ENCODE measurements at regions not wholly inside any gene's neighbourhood (a gene's known extent, or its start where the extent isn't known, plus 50 kb on each side); places are given as distances from the start of the nearest gene placed in this dataset.

DNA sequence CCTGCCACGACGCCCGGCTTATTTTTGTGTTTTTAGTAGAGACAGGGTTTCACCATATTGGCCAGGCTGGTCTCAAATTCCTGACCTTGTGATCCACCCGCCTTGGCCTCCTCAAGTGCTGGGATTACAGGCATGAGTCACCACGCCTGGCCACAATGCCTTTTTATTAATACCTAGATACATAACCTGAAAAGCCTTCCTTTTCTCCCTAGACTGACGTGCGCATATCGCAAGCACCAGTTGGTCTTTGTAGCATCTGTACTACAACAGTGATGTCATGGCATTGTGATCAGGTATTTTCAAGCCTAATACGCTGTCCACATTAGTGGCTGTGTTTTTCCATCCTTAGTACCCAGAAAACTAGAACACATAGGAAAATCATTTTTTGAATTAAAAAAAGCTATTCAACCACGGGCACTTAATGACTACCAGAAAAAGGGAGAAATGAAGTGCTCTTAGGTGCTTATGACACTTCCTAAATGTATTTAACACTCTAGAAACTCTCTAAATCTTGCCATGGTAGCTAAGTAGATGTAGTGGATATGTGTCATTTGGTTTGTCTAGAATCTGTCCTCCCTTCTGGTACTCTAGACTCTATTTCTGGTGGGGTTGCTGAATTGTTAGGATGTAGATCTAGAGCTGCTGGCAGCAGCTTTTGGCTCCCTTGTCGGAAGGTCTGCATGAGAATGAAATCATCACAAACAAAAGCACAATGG lies 707.8 kb downstream of the STIM2 start:
- DNase-seq, result no peak

DNA sequence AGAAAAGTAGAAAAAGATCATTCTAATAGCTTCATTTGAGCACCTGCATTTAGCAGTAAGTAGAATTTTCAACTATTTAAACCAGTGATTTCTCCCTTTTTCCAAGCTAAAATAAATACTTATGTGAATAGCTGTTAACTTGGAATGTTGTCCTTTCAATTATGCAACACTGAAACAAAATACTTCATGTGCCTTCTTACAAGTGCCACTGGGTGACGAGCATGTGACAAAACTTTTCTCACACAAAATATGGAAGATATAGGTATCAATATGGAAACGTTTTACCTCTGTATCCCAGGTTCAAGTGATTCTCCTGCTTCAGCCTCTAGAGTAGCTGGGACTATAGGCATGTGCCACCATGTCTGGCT lies 708.3 kb downstream of the STIM2 start:
- no peak for DNase-seq

DNA sequence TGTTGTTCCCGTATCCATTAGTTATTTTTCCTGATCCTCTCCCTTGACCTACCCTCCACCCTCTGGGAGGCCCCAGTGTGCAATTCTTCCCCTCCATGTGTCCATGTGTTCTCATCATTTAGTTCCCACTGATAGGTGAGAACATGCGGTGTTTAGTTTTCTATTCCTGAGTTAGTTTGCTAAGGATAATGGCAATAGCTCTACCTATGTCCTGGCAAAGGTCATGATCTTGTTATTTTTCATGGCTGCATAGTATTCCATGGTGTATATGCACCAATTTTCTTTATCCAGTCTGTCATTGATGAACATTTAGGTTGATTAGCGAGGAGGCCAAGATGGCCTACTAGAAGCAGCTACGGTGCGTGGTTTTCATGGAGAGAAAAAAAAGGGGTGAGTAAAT lies 714.1 kb downstream of the STIM2 start:
- DNase-seq, result no peak

DNA sequence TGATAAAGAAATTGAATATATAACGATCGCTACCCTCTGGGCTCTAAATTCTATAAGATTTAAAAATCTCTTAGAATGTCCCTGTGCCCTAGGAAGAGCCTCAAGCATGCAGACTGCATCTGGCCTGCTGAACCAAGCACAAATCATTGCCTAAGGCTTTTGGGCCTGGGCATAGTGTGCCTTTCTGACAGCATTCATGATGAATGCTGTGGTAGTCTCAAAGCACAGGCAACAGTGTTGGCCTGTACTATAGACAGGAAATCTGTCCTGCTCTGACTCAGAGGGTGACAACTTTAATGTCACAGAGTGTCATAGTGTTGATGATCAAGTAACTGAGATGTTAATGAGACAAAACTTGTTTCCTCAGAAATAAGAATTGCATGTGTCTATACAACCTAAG lies 717.3 kb downstream of the STIM2 start:
- DNase-seq, result no peak

DNA sequence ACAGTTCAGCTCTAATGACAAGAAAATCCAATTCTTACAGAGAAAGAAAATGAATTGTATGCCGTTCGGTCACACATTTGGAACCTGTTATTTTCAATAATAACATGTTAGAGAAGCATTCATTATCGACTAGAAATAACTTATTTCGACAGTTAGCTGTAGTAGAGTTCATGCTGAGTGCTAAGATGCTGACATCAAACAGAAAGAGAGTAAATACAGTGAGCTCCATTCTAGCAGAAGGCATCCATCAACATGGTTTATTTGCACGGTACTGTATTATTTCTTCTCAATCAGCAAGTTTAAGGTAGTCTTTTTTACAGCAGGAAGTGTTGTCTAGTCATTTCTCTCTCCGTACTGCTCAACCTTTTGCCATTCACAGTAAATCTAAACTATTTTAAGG lies 732.1 kb downstream of the STIM2 start:
- no peak for DNase-seq

DNA sequence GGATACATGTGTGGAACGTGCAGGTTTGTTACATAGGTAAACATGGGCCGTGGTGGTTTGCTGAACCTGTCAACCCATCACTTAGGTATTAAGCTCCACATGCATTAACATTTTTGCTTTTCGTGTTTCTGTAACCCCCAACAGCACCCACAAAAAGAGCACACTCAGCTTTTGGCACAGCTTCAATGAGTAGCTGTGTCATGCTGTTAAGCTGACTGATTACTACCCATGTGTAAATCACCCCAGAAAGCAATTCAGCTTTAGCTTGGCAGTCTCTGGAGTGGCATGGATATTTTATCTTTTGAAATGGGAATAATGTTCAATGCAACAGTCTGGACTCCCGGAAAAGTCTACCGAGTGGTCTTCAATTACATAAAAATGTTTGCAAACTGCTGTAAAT lies 734.3 kb downstream of the STIM2 start:
- DNase-seq, result no peak

DNA sequence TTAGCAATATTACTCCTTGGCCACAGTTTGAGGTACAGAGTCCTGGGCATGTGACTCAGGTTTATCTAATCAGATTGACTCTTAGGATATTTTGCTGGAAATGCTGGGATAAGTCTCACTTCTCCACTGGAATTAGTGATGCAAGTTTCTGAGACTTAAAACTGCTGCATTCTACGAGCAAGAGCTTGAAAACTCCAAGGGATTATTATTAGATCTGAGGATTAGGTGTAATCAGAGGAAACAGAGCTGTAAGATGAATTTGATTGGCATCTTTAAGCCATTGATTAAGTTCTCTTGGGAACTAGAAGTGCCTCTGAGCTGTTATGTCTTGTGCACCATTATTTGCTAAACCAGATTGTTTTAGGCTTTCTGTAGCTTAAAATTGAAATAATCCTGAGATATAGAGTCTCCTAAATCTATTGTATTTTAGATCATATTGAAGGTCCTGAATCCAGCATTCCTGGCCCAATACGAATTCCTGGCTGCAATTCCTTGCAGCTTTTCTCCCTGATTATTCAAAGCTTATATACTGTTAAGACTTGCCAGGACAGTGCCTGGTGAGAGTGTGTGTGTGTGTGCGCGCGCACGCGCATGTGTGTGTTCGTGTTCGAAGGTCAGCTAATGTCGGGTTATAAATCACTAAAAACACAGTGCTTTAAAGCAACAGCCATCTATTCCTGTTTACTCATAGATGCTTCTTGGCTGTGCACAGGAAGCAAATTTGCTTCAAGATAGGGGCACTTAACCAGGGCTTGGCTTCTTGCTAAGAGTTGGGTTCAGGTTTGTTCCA lies 735.1 kb downstream of the STIM2 start:
- DNase-seq, result no peak

DNA sequence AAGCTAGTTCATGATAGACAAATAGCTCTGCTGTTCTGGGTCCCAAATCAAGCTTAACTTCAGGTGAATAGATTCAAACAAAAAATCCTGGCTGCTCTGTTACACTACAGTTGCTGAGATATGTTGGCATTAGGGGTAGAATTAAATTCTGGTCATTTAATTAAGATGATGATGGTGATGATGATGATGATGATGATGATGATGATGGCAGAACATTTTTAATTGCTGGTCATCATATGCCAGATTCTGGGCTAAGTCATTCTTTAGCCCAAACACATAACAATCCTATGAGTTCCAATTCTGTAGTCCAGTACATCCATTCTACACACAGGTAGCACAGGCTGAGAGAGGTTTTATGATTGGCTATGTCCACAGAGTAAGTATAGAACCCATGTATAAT lies 741.5 kb downstream of the STIM2 start:
- DNase-seq, result no peak

DNA sequence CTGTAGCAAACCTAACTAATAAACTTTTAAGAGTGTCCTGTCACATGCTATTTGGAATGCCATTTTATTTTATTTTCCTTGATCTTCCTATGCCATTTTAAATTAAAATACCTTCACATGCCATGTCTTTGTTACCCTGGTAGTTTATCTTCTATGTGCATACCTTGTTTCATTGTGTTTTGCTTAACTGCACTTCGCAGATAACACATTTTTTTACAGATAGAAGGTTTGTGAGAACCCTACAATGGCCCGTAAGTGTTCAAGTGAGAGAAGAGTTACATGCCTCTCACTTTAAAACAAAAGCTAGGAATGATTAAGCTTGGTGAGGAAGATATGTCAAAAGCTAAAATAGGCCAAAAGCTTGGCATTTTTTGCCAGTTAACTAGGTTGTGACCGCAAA lies 744.1 kb downstream of the STIM2 start:
- DNase-seq, result no peak

DNA sequence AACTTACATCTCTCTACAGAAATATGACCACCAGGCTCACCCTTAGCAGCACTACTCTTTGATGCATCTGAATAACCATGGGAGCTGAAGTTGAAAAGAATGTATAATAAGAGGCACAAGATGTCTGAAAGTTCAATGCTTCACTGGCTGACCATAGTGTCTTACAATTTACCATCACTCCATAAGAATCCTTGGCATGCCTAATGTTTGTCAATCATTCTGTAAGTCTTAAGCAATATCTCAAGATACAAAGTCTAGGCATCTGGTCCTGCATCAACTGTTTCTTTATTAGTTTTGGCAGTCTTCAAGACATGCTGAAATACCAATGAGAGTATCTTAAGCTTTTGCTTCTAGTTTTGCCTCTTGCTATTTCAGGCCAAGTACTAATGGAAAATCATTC lies 755.5 kb downstream of the STIM2 start:
- DNase-seq, result no peak

DNA sequence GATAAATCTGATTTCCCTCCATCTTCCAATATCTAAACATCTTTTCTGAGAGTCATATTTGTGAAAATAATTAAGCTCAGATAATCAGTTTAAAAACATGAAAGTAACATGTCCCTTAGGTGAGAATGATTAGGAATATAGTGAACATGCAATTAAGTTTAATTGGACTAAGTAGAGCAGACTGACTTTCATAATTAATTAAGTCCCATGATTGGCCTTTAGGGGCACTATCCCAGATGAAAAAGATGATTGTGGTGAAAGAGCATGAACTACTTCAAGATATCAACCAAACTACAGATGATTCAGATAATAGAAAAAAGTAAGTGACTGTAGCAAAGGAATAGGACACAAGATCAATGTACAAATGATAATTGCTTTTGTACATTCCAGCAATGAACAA lies 758.8 kb downstream of the STIM2 start:
- no peak for DNase-seq

DNA sequence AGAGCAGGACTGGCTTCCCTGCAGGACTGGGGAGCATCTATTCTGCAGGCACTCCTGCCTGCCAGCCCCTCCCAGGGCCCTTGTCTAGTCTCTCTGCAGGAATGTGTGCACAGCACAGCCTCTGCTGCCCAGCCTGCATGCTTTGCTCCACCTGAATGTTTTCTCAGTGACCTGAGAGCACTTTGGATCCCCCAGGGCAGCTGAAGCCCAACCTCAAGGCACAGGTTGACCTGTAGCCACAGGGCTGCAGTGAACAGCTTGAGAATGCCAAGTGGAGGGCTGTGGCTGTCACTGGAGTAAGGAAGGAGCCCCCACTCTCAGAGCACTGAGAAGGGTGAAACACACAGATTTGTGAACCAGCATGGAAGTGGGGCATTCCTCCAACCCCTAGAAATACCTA lies 760.2 kb downstream of the STIM2 start:
- DNase-seq, result no peak

DNA sequence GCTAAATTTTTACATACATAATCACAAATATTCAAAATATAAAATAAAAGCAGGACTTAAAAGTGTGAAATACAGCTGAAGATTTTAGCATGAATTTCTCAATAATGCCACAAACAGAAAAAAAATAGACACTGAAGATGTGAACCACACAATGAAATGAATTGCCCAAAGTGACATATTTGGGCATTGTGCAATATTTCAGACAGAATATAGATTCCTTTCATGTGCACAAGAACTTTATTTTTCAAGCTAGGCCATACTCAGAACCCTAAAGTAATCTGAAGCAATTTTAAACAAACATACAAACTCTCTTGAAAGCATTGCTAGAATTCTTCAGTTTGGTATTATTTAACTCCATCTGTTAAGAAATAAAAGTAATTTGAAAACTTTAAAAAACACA lies 764.1 kb downstream of the STIM2 start:
- no peak for DNase-seq

DNA sequence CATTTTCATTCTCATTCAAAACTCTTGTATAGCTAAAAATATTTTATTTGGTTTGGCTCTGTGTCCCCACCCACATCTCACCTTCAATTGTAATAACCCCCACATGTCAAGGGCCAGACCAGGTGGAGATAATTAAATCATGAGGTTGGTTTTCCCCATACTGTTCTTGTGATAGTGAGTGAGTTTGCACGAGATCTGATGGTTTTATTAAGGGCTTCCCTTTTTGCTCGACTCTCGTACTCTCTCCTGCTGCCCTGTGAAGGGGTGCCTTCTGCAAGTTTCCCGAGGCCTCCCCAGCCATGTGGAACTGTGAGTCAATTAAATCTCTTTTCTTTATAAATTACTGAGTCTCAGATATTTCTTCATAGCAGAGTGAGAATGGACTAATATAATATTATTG lies 768.0 kb downstream of the STIM2 start:
- DNase-seq, result no peak

DNA sequence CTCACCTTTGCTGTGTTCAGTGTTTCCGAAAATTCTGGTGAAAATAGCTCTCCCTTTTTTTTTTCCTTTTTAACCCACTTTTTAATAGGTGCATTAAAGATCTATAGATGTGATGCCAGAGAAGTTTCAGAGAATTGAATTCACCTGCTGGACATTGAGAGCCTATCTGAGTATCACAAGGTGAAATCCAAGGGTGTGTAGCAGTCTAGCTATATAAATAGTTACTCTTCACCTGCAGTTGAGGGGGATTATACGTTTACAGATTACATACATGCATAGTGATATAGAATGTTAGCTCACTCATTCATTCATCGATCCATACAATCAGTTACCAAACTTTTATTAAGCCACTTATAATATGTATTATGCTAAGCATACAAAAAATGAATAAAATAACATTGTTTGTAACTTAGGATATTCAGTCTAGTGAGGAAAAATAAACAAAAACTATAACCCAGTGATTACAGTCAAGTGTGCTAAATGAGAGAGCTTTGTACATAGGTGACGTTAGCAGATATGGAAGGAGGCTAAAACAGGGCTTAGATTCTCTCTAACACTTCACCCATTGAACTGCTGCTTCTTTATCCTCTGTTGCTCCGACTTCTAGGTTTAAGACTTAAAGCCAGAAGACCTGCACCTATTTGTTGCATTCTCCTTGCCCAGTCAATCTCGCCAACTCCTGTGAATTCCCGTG lies 769.0 kb downstream of the STIM2 start:
- no peak for DNase-seq

DNA sequence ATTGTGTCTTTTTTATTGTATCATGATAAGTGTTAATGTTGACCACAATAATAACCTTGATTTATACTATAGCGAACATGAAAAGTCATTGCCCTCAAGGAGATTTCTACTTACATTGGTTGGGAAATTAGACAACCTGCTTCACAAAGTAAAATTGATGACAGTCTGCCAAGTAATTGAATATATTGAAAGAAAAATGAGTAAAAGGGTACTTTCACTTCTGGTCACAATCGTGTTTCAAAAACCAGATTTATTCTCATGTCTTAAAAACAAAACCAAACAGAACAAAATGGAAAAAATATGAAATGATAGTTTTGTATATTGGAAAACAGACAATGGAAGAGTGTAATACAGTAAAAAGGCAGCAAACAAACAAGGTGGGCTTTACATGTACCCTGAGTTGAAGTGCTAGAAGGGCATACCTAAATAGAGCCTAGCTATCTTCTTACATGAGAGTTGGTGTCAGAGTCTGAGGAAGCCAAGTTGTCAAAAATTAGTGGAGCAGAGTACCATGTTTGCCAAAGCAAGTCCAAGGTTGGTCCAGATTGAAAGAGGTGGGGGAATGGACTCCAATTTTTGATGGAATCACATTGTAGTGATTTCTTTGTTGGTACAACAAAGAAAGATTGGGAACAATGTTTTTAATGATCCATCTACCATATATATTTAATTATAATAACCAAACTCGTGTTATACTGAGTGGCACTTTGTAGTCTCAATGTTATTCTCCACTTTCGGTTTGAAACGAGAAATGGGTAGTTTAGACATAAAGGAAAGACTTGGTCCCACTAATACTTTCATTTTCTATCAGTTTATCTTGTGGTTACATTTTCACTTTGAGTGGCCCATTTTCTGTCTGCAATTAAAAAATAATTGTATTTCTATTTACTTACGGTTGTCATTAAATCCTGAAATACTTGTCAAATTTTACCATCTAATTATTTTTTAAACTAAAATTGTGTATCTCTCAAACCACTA lies 775.6 kb downstream of the STIM2 start:
- no peak for DNase-seq

DNA sequence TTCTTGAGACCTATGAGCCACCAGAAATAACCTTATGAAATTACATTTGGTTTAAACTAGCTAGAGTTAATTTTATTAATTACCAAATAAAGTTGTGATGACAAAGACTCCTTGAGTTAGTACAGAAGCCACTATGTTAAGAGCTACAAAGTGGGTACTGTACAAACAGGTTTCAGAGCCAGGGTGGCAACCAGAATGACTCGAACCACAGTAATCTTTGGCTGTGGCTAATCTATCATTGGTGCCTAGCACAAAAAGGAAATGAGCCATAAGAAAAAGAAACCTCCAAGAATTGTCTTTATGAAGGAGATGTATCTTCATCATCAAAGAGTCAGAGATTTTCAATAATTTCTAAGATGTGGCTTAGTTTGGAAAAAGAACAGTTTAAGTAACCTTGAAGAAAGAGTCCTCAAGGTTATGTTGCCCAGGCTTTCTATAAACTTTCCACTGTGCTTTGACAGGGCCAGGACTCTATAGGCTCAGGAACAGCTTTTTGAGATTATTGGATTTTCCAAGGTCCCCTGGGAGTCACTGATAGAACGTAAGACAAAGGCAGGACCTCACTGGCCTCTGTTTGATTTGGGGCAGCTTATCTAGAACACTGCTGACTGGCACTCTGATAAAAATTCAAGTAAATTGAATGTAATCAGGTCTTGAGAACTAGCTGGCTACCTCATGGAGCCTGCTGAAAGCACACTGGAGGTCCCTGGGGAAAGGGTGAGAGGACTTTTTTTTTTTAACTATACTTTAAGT lies 777.7 kb downstream of the STIM2 start:
- DNase-seq, result no peak

DNA sequence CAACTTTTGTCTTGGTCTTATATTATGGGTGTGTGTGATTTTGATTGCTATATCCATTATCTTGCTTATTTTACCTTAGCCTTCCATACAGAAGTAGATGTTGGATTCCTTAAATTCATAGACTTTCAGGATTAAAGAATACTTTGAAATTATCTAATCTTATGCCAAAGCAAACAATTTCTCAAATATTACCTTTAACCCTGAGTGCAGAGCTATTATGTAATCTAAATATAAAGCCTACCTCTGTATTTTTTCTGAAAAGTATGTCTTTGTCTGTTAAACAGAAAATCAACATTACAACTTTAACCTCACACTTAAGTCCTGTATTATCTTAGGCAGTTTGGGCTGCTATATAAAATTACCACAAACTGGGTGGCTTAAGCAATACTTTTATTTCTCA lies 782.5 kb downstream of the STIM2 start:
- DNase-seq, result no peak

DNA sequence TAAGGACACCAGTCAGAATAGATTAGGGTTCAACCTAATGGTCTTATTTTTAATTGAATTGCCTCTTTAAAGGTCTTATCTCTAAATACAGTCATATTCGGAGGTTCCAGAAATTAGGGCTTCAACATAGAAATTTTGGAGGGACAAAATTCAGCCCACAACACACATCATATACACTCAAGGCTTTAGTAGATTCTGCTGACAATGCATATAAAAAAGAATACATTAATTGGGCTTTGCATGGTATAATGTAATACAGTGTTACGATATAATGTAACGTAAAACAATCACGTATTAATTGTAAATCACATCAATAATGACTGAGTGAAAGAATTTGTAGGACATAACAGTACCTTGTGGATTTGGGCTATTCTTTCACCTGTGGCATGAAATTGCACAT lies 787.8 kb downstream of the STIM2 start:
- DNase-seq, result no peak

DNA sequence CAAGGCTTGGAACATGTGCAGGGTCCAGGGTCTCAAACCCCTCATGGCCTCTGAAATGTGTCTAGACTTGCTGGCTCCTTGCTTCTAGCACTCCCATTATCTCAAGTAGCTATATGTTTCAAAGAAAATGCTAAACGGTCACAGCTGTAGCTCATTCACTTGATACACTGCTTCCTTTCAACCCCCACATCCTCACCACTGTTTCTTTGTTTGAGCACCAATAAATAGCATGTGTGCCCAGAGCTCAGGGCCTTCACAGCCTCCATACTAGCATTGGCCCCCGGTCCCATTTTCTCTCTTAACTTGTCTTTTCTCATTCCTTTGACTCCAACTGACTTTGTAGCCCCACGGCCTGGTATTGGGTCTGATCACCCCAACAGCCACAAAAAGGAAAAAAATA lies 801.8 kb downstream of the STIM2 start:
- DNase-seq, result no peak

DNA sequence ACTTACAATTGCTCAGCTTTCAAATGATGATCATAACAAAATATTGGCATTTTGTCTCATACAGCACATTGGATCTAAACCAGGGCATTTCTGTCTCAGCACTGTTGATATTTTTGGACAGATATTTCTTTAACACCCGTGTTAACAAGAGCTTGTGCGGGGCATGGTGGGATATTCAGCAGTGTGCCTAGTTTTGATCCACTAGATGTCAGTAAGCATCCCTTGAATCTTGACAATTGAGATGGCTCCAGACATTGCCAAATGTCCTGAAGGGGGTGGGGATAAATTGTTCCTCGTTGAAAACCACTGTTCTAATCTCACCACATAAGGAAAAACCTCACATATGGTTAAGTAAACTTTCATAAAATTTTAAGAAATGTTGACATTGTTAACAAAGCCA lies 806.3 kb downstream of the STIM2 start:
- no peak for DNase-seq

DNA sequence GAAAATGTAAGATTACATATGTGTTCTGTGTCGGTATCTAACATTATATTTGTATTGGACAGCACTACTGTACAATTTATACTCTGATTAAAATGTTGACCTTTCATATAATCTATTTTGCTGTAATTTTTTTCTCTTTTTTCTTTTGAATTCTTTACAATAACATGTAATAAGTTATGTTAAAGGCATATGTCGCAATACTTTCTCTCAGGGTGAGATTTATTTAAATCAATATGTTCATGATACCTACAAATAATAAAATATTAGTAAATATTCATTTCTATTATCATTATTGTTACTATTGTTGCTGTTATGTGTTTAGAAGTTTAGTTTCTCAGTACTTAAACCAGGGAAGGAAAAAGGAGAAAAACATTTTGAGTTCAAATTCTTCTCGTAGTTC lies 807.4 kb downstream of the STIM2 start:
- no peak for DNase-seq

Data from NCI-H2171 treated with DMSO at 0.1 percent for 48 hours (cell line).